Cardiac fibroblast (primary cell): ENCODE measurements at regions not wholly inside any gene's neighbourhood (a gene's known extent, or its start where the extent isn't known, plus 50 kb on each side); places are given as distances from the start of the nearest gene placed in this dataset.
A peak's percentile ranks its signal among the peaks of the same experiment; 100 is the strongest.
"Not testable (repeated sequence)": the region's sequence is repeated elsewhere in the genome, so short reads cannot be mapped to it uniquely, and the experiment has no call there.

Experiments used
- DNase-seq, 2 donors: peaks; one replicate each; pipeline versions ENCODE4 v3.0.0 to v3.0.0-alpha.2; 2010; ENCODE audit warnings: low read depth in 2 of 2
- H3K4me3 ChIP-seq, 2 donors: replicated peaks in 1 of 2; 1 replicate in 1 of 2; 2 replicates in 1 of 2; pipeline ENCODE4 v1.5.1; 2011; ENCODE audit warnings: low read depth in 2 of 2, low read length in 2 of 2, mild to moderate bottlenecking in 2 of 2, moderate library complexity in 1 of 2
- TF ChIP-seq, protein P1 (sequence below): IDR thresholded peaks from one replicate; pipeline ENCODE4 v1.5.1; 2011; ENCODE audit warnings: low read depth, mild to moderate bottlenecking, low read length, inconsistent platforms

DNA sequence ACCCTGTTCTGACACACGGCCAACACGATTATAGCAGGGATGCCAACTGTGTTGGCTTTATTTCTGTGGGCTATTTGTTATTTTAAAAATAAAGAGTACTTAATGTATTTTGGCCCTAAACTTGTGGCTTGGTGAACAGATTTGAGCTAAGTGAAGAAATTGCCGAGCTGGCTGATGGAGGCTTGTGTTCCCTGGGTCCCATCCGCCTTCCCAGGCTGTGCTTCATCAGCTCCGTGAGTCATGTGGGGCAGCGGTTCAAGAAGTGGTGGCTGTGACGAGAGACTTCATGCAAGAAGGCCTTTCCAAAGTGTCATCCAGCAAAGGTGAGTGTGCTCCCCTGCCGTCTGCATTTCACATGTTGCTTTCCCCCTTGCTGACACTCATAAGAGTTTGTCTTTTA, 73.6 kb upstream of the NCK2 start:
- H3K4me3 ChIP-seq, result no peak overlapping the region
- TF ChIP-seq, protein P1, sequence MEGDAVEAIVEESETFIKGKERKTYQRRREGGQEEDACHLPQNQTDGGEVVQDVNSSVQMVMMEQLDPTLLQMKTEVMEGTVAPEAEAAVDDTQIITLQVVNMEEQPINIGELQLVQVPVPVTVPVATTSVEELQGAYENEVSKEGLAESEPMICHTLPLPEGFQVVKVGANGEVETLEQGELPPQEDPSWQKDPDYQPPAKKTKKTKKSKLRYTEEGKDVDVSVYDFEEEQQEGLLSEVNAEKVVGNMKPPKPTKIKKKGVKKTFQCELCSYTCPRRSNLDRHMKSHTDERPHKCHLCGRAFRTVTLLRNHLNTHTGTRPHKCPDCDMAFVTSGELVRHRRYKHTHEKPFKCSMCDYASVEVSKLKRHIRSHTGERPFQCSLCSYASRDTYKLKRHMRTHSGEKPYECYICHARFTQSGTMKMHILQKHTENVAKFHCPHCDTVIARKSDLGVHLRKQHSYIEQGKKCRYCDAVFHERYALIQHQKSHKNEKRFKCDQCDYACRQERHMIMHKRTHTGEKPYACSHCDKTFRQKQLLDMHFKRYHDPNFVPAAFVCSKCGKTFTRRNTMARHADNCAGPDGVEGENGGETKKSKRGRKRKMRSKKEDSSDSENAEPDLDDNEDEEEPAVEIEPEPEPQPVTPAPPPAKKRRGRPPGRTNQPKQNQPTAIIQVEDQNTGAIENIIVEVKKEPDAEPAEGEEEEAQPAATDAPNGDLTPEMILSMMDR, result no peak
- DNase-seq, result peak; percentile 58 to 73

DNA sequence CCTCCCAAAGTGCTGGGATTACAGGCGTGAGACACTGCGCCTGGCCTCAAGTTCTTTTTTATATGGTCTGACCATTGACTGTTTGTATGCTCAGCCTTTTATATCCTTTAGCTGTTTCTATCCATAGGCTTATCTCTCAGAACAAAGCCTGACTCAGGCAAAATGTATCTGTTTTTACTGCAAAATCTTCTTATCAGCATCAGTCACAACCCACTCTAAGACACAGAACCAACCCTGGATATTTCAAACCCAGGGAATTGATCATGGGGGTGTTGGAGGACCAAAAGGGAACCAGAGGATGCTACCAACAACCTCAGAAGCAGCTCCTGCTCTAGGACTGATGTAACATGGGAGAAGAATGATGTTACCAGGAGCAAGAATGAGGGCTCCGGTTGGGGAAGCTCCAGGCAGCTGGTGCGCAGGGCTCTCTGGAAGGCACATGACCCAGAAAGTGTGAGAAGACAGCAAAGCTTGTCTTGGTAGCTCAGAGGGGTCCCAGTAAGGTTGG, 75.3 kb upstream of the NCK2 start:
- DNase-seq, result no peak
- TF ChIP-seq, protein P1, result no peak
- H3K4me3 ChIP-seq, result no peak overlapping the region

DNA sequence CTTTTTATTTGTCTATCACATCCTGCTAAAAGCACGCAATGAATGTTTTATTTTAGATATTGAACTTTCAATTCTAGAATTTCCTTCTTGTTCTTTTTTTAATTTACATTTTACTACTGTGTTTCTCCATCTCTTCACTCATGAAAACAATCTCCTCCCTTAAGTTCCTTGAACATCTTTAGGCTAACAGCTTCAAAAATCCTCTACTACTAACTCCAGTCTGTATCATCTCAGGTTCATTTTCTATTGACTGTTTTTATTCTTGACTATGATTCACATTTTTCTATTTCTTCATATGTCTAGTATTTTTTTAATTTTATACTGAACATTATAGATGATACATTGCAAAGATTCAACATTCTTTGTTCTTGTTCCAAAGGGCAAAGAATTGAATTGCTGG, 79.2 kb upstream of the NCK2 start:
- TF ChIP-seq, protein P1, result no peak
- DNase-seq, result no peak
- H3K4me3 ChIP-seq, result no peak overlapping the region

GRCh38 chr2:105660489-105660888, 84.2 kb upstream of the NCK2 start:
- H3K4me3 ChIP-seq, result no peak overlapping the region
- no peak for DNase-seq
- TF ChIP-seq, protein P1, result no peak

DNA sequence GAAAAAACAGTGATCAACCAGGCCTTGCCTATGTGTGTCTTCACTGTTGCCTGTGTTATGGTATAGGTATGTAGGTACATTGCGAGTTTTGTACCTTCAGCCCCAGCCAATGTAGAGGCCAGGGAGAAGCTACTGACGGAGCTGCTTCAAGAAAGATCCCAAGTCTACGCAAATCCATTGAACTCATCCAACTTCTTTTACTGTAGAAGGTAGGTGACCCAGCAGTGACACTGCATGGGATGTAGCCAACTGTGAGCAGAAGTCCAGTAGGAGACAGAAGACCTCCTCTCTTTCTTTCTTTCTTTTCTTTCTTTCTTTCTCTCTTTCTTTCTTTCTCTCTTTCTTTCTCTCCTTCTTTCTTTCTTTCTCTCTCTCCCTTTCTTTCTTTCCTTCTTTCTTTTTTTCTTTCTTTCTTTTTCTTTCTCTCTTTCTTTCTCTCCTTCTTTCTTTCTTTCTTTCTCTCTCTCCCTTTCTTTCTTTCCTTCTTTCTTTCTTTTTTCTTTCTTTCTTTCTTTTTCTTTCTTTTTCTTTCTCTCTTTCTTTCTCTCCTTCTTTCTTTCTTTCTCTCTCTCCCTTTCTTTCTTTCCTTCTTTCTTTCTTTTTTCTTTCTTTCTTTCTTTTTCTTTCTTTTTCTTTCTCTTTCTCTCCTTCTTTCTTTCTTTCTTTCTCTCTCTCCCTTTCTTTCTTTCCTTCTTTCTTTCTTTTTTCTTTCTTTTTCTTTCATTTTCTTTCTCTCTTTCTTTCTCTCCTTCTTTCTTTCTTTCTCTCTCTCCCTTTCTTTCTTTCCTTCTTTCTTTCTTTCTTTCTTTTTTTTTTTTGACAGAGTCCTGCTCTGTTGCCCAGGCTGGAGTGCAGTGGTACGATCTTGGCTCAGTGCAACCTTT, 88.7 kb upstream of the NCK2 start:
- not testable (repeated sequence) for DNase-seq, H3K4me3 ChIP-seq

GRCh38 chr2:105655244-105655643, 89.5 kb upstream of the NCK2 start:
- peak; percentile 29 to 36 for DNase-seq
- H3K4me3 ChIP-seq, result no peak overlapping the region
- TF ChIP-seq, protein P1, result no peak

DNA sequence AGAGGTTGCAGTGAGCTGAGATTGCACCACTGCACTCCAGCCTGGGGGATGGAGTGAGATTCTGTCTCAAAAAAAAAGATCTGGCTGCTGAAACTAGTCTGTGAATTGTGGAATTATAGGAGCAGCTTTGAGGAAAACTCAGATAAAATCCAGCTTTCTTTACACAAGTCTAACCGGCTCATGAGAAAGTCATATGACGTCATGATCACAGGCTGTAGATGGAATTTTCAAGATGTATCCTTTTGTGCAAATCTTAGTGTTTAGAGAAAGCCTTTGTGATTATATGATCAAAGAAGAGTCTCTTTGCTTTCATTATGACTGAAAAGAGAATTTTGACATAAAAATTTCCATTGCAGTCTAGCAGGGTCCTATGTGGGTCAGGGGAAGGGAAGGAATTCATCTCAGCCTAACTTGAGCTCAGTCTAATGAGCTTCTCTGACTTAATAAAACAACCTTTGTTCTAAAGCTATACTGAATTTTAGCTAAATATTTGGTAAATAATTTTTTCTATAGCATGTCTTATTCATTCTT, 90.2 kb upstream of the NCK2 start:
- no peak for DNase-seq
- TF ChIP-seq, protein P1, result no peak
- no peak overlapping the region for H3K4me3 ChIP-seq
